ENCODE measurements at regions not wholly inside any gene's neighbourhood (a gene's known extent, or its start where the extent isn't known, plus 50 kb on each side); places are given as distances from the start of the nearest gene placed in this dataset.

- DNase-seq (ENCODE audit: extremely low read depth in 1 of 4, low spot score in 3 of 4) (no peak), ATAC-seq (no peak), FAIRE-seq (no peak)
- Histone ChIP-seq H2AFZ (ENCODE audit: low read depth, low read length) (no peak overlapping the region), H3K9me1 (ENCODE audit: control insufficient read depth, insufficient read depth, low read length) (no peaks in the 10 kb centered on the region), H3K79me2 (ENCODE audit: control insufficient read depth, insufficient read depth, low read length) (no peaks in the 10 kb centered on the region), H3K36me3 (ENCODE audit: control insufficient read depth, insufficient read depth, low read length) (no peaks in the 10 kb centered on the region), H3K9ac (ENCODE audit: insufficient read depth in 1 of 2, low read depth in 2 of 2, low read length in 2 of 2) (no peak overlapping the region), H3K27ac (ENCODE audit: extremely low read depth, low read depth, low read length) (no peak overlapping the region), H3K9me3 (replicated peaks; ENCODE audit: control insufficient read depth, insufficient read depth, low read depth, low read length) (no peaks in the 10 kb centered on the region; the same call in 1 of the 2 replicates), H3K4me2 (ENCODE audit: insufficient read depth, low read length) (no peak overlapping the region), H3K4me1 (replicated peaks in 1 of 2; ENCODE audit: control insufficient read depth in 2 of 2, insufficient read depth in 2 of 2, low read length in 2 of 2) (no peaks in the 10 kb centered on the region), H4K20me1 (replicated peaks; ENCODE audit: control insufficient read depth, insufficient read depth, low read length) (peaks cover 6% of the 10 kb centered on the region), H3K27me3 (ENCODE audit: control insufficient read depth in 2 of 2, insufficient read depth in 2 of 2, low read length in 2 of 2) (peaks cover 9 to 56% of the 10 kb centered on the region in 2 experiments; a peak in 4 of 5 replicates), H3K4me3 (no peak overlapping the region)
- intact Hi-C loops (cut with micrococcal nuclease): no loop called here
- CTCF ChIA-PET (ENCODE audit: low intra/inter-chr PET ratio): no interaction called here
- no TSS peak for BruUV-seq (replicated peaks)
- under 1% methylated on average over 9 of the region's 9 CpGs for WGBS (ENCODE audit: insufficient coverage, low coverage, missing lambda C conversion rate)
- POLR2A ChIA-PET: no interaction called here
- in situ Hi-C loops (cut with MboI): no loop called here
- no peak for TF ChIP-seq ZKSCAN3 (CRISPR knock-in tag; IDR thresholded peaks at IDR 0.05)
- TF ChIP-seq ZBTB26 (CRISPR knock-in tag; IDR thresholded peaks at IDR 0.05): peak; percentile 74; the same call in 1 of the 2 replicates
- TF ChIP-seq ZNF583 (CRISPR knock-in tag; IDR thresholded peaks at IDR 0.05): no peak
- no peak for TF ChIP-seq COPS2 (conservative IDR thresholded peaks at IDR 0.05)
- no peak for TF ChIP-seq ZNF518B (CRISPR knock-in tag; IDR thresholded peaks at IDR 0.05)
- no peak for TF ChIP-seq ZKSCAN1 (IDR thresholded peaks at IDR 0.05; ENCODE audit: low read depth, low read length)
- no peak for TF ChIP-seq ETS1 (conservative IDR thresholded peaks at IDR 0.05; ENCODE audit: control insufficient read depth, low read depth, low read length)
- TF ChIP-seq RREB1 (CRISPR knock-in tag; IDR thresholded peaks at IDR 0.05): no peak
These were observed 72.6 kb upstream of the PCBD1 start for GRCh38 chr10:70960783-70961570.

Data from K562 (cell line).